Right lobe of liver (tissue), 4 donors: ENCODE measurements at regions not wholly inside any gene's neighbourhood (a gene's known extent, or its start where the extent isn't known, plus 50 kb on each side); places are given as distances from the start of the nearest gene placed in this dataset.

ENCODE experiments used
- POLR2A ChIP-seq: fragments of 450-650 bp; IDR thresholded peaks from one replicate; pipeline ENCODE4 v1.6.1; 2017; ENCODE audit warnings: antibody characterized with exemption, mild to moderate bottlenecking
- TF ChIP-seq, protein P1 (sequence below), 4 donors: fragments of 200-600 bp in 3 of 4; fragments of 450-650 bp in 1 of 4; IDR thresholded peaks; one replicate each; pipeline versions ENCODE4 v1.5.1 to v1.8.0; 2016 to 2022; ENCODE audit warnings: antibody characterized with exemption in 4 of 4, mild to moderate bottlenecking in 2 of 4
- donor health status: DM: no; HTN: no; CAD: no.
- donor health status: DM: no; HTN: no; CAD: no.
- donor health status: DM: no; HTN: yes; CAD: no.

DNA sequence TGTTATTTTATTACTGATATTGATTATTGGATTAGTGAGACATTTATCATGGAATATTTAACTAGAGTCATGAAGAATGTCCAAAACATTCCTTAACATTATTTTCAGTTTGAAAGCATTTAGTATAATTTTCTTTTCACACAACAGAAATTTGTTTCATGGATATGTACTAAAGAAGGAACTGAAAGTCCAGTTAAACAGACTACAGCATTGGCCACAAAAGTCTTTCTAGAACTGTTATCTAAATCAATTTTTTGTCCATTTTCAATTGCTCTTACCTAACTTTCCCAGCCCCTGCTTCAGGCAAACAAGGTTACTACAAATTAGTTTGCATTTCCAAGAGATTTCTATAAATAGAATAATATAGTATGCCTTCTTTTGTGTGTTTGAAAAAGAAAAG, 1018.0 kb upstream of the PCDH20 start:
- no peak for TF ChIP-seq POLR2A
- TF ChIP-seq, protein P1, sequence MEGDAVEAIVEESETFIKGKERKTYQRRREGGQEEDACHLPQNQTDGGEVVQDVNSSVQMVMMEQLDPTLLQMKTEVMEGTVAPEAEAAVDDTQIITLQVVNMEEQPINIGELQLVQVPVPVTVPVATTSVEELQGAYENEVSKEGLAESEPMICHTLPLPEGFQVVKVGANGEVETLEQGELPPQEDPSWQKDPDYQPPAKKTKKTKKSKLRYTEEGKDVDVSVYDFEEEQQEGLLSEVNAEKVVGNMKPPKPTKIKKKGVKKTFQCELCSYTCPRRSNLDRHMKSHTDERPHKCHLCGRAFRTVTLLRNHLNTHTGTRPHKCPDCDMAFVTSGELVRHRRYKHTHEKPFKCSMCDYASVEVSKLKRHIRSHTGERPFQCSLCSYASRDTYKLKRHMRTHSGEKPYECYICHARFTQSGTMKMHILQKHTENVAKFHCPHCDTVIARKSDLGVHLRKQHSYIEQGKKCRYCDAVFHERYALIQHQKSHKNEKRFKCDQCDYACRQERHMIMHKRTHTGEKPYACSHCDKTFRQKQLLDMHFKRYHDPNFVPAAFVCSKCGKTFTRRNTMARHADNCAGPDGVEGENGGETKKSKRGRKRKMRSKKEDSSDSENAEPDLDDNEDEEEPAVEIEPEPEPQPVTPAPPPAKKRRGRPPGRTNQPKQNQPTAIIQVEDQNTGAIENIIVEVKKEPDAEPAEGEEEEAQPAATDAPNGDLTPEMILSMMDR (IDR thresholded peaks at IDR 0.05) = no peak
